ENCODE measurements at regions not wholly inside any gene's neighbourhood (a gene's known extent, or its start where the extent isn't known, plus 50 kb on each side); places are given as distances from the start of the nearest gene placed in this dataset.

DNA sequence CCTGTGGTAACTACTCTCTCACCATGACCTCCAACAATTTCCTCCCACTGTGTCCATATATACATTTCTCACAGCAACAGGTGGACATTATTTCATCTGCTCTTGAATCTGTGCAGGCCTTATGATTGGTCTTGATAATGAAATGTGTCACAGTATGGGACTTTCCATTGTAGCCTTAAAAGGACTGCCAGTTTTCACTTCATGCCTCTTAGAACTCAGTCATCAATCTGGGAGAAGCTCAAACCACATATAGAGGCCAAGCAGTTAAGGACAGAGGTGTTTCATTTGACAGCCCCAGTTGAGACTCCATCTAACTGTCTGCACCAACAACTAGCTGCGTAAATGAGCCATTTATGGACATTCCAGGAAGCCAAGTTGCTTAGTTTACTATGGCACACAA is 1534.8 kb downstream of the ARAP2 start:
- no peak for ATAC-seq
- Histone ChIP-seq H3K9me2 (ENCODE audit: insufficient read depth) (no peaks in the 10 kb centered on the region), H3K9ac (ENCODE audit: low read length) (no peak overlapping the region), H3K9me3 (ENCODE audit: control insufficient read depth in 1 of 2, insufficient read depth in 1 of 2, low read depth in 1 of 2, low read length in 2 of 2) (no peaks in the 10 kb centered on the region), H2AFZ (ENCODE audit: low read depth, low read length, poor library complexity, severe bottlenecking) (no peak overlapping the region), H3K4me3 (replicated peaks in 1 of 2; ENCODE audit: low read depth in 1 of 2, low read length in 2 of 2) (no peak overlapping the region), H4K20me1 (ENCODE audit: insufficient read depth) (no peaks in the 10 kb centered on the region), H3K4me2 (ENCODE audit: low read length) (no peak overlapping the region), H3K4me1 (ENCODE audit: control insufficient read depth in 1 of 2, insufficient read depth in 2 of 2, low read length in 2 of 2) (no peaks in the 10 kb centered on the region), H3K79me2 (ENCODE audit: insufficient read depth, low read length) (no peaks in the 10 kb centered on the region), H3K27ac (ENCODE audit: low read depth, low read length) (no peak overlapping the region), H3K27me3 (ENCODE audit: insufficient read depth, low read length) (no peaks in the 10 kb centered on the region), H3K36me3 (ENCODE audit: control insufficient read depth in 1 of 2, insufficient read depth in 2 of 2, low read length in 2 of 2) (no peaks in the 10 kb centered on the region)
- DNase-seq (ENCODE audit: low read depth, low spot score) = no peak
- TF ChIP-seq EZH2phosphoT487 (IDR thresholded peaks at IDR 0.05; ENCODE audit: borderline replicate concordance) (no peak), EZH2 (IDR thresholded peaks at IDR 0.05) (no peak), CEBPB (IDR thresholded peaks at IDR 0.05; ENCODE audit: low read depth) (no peak), SIN3A (IDR thresholded peaks at IDR 0.05; ENCODE audit: low read depth) (no peak)
- ChIA-PET POLR2A (no interaction called here), RAD21 (ENCODE audit: low non-redundant PET in 1 of 2, low total read pairs in 2 of 2, uncharacterized antibody in 2 of 2, unreplicated experiment in 2 of 2) (no interaction called here), CTCF (no interaction called here)
- no TSS peak for BruUV-seq (replicated peaks)
- intact Hi-C loops (cut with micrococcal nuclease) = no loop called here

DNA sequence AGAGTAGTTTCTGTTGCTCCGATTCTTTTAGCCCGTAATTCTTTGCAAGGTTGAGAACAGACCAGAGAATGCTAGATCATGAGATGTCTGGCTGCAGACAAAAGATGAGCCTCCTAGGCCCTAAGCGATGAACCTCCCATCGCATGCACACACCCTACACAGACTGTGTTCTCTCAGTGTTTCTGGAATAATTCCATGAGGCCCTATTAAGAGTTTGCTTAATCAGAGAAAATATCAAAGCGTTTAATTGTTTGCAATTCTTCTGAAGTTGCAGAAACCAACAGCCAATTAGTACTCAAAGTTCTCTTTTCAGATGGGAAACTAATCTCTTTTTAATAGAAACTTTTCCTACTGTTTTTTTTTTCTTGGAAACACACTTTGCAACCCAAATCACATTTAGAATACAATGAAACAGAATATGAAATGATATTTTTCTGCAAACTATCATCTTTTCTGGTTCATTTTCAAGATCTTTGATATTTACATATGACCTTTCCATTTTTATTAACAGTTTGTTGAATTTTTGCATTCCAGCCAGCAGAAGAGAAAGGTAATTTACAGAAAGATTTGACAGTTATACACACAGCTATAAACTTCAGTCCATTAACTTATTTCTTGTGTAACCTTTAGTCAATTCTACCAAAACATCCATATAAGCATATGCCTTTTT is 1525.6 kb downstream of the ARAP2 start:
- no peaks in the 10 kb centered on the region for H3K27me3 ChIP-seq (ENCODE audit: insufficient read depth, low read length)
- H3K79me2 ChIP-seq (ENCODE audit: insufficient read depth, low read length) = no peaks in the 10 kb centered on the region
- CTCF ChIA-PET = no interaction called here
- H3K4me1 ChIP-seq (ENCODE audit: control insufficient read depth in 1 of 2, insufficient read depth in 2 of 2, low read length in 2 of 2) = no peaks in the 10 kb centered on the region
- H2AFZ ChIP-seq (ENCODE audit: low read depth, low read length, poor library complexity, severe bottlenecking) = no peak overlapping the region
- BruUV-seq (replicated peaks) = no TSS peak
- no peaks in the 10 kb centered on the region for H4K20me1 ChIP-seq (ENCODE audit: insufficient read depth)
- intact Hi-C loops (cut with micrococcal nuclease) = no loop called here
- no peaks in the 10 kb centered on the region for H3K36me3 ChIP-seq (ENCODE audit: control insufficient read depth in 1 of 2, insufficient read depth in 2 of 2, low read length in 2 of 2)
- no peak for TF ChIP-seq FOSL1 (IDR thresholded peaks at IDR 0.05; ENCODE audit: low read depth)
- TF ChIP-seq, protein P1, sequence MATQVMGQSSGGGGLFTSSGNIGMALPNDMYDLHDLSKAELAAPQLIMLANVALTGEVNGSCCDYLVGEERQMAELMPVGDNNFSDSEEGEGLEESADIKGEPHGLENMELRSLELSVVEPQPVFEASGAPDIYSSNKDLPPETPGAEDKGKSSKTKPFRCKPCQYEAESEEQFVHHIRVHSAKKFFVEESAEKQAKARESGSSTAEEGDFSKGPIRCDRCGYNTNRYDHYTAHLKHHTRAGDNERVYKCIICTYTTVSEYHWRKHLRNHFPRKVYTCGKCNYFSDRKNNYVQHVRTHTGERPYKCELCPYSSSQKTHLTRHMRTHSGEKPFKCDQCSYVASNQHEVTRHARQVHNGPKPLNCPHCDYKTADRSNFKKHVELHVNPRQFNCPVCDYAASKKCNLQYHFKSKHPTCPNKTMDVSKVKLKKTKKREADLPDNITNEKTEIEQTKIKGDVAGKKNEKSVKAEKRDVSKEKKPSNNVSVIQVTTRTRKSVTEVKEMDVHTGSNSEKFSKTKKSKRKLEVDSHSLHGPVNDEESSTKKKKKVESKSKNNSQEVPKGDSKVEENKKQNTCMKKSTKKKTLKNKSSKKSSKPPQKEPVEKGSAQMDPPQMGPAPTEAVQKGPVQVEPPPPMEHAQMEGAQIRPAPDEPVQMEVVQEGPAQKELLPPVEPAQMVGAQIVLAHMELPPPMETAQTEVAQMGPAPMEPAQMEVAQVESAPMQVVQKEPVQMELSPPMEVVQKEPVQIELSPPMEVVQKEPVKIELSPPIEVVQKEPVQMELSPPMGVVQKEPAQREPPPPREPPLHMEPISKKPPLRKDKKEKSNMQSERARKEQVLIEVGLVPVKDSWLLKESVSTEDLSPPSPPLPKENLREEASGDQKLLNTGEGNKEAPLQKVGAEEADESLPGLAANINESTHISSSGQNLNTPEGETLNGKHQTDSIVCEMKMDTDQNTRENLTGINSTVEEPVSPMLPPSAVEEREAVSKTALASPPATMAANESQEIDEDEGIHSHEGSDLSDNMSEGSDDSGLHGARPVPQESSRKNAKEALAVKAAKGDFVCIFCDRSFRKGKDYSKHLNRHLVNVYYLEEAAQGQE (IDR thresholded peaks at IDR 0.05; ENCODE audit: low read depth) = no peak
- no peak for TF ChIP-seq YY1 (IDR thresholded peaks at IDR 0.05; ENCODE audit: extremely low read depth, insufficient replicate concordance, low read depth, low read length)
- no peak for TF ChIP-seq POLR2A (IDR thresholded peaks at IDR 0.05; ENCODE audit: borderline replicate concordance, extremely low read depth, insufficient read depth, insufficient read length)
- H3K4me2 ChIP-seq (ENCODE audit: low read length) = no peak overlapping the region
- no peaks in the 10 kb centered on the region for H3K9me3 ChIP-seq (ENCODE audit: control insufficient read depth in 1 of 2, insufficient read depth in 1 of 2, low read depth in 1 of 2, low read length in 2 of 2)
- no peak overlapping the region for H3K9ac ChIP-seq (ENCODE audit: low read length)
- ATAC-seq (no peak), DNase-seq (ENCODE audit: low read depth, low spot score) (no peak)
- RAD21 ChIA-PET (ENCODE audit: low non-redundant PET in 1 of 2, low total read pairs in 2 of 2, uncharacterized antibody in 2 of 2, unreplicated experiment in 2 of 2) = no interaction called here
- H3K4me3 ChIP-seq (replicated peaks in 1 of 2; ENCODE audit: low read depth in 1 of 2, low read length in 2 of 2) = no peak overlapping the region
- H3K27ac ChIP-seq (ENCODE audit: low read depth, low read length) = no peak overlapping the region
- POLR2A ChIA-PET = no interaction called here
- H3K9me2 ChIP-seq (ENCODE audit: insufficient read depth) = no peaks in the 10 kb centered on the region

All from HCT116 (cell line).